Chondrocyte (in vitro differentiated cells): ENCODE measurements at regions not wholly inside any gene's neighbourhood (a gene's known extent, or its start where the extent isn't known, plus 50 kb on each side); places are given as distances from the start of the nearest gene placed in this dataset.

Experiments used
- DNase-seq: peaks from one replicate; pipeline ENCODE4 v3.0.0; 2021; ENCODE audit warnings: mixed read lengths, low spot score
- H3K27ac Mint-ChIP-seq: one replicate; pipeline ENCODE4 v1.8.0; 2021; ENCODE audit warnings: mild to moderate bottlenecking, moderate library complexity, mixed read lengths; ENCODE audit not compliant: unreplicated experiment
- H3K27me3 Mint-ChIP-seq: 2 replicates; pipeline ENCODE4 v1.8.0; 2021; ENCODE audit warnings: low read depth, mixed read lengths
- H3K36me3 Mint-ChIP-seq: 2 replicates; pipeline ENCODE4 v1.8.0; 2021; ENCODE audit warnings: low read depth, mixed read lengths
- H3K4me1 Mint-ChIP-seq: 2 replicates; pipeline ENCODE4 v1.8.0; 2021; ENCODE audit warnings: low read depth, mild to moderate bottlenecking, mixed read lengths
- H3K4me3 Mint-ChIP-seq: one replicate; pipeline ENCODE4 v1.8.0; 2021; ENCODE audit warnings: mild to moderate bottlenecking, moderate library complexity, mixed read lengths; ENCODE audit not compliant: unreplicated experiment
- H3K9me3 Mint-ChIP-seq: 2 replicates; pipeline ENCODE4 v1.8.0; 2021; ENCODE audit warnings: low read depth, mixed read lengths
- CTCF ChIP-seq: fragments of 200-600 bp; sonication (generic); IDR thresholded peaks from 2 replicates; pipeline ENCODE4 v1.5.0; 2021; ENCODE audit warnings: antibody characterized with exemption, mild to moderate bottlenecking, moderate library complexity

GRCh38 chr2:150351922-150352321 lies 135.5 kb downstream of the RND3 start:
- Mint-ChIP-seq H3K9me3 (no peaks in the 10 kb centered on the region), H3K27ac (no peak overlapping the region), H3K4me1 (no peaks in the 10 kb centered on the region), H3K27me3 (no peaks in the 10 kb centered on the region), H3K36me3 (no peaks in the 10 kb centered on the region), H3K4me3 (no peak overlapping the region)
- no peak for TF ChIP-seq CTCF
- no peak for DNase-seq

DNA sequence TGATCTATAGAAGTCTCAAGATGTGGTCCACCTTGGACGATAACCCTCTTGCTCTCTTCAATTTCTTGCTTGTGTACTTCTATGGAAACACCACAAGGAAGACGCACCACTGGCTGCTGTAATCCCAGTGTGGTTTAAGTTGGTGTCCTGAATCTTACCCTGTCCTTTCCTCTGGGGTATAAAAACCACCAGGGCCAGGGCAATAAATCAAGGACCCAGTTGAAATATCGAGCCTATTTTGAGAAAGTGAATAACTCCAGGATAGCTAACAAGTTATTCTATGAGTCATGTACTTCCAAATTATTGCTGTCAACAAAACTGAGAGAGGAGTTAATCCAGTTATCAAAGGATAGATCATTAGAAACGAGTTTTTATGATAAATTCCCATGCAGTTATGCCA lies 137.0 kb downstream of the RND3 start:
- Mint-ChIP-seq H3K9me3 (no peaks in the 10 kb centered on the region), H3K36me3 (no peaks in the 10 kb centered on the region), H3K4me3 (no peak overlapping the region), H3K27me3 (no peaks in the 10 kb centered on the region), H3K4me1 (no peaks in the 10 kb centered on the region), H3K27ac (no peak overlapping the region)
- DNase-seq = no peak
- no peak for TF ChIP-seq CTCF

DNA sequence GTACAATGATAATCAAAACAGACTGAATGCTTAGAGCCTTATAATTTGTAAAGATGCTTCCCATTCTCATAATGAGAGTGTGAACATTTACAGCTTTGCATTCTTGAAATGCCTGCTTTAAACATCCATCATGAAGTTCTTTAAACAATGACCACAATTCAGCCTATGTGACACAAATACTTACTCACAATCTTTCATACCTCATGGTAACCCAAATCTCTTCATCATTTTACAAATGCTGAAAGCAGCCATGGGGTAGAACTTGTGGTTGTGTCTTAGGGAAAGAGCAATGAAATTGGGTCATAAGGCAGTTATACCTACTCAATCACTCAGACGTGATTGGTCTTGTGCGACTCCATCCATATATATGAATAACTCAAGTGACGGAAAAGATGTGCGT lies 140.7 kb downstream of the RND3 start:
- no peak for TF ChIP-seq CTCF
- Mint-ChIP-seq H3K36me3 (no peaks in the 10 kb centered on the region), H3K9me3 (no peaks in the 10 kb centered on the region), H3K4me1 (no peaks in the 10 kb centered on the region), H3K4me3 (no peak overlapping the region), H3K27me3 (no peaks in the 10 kb centered on the region), H3K27ac (no peak overlapping the region)
- DNase-seq = no peak

- H3K36me3 Mint-ChIP-seq = no peaks in the 10 kb centered on the region
- no peak overlapping the region for H3K4me3 Mint-ChIP-seq
- TF ChIP-seq CTCF = no peak
- no peak overlapping the region for H3K27ac Mint-ChIP-seq
- H3K27me3 Mint-ChIP-seq = no peaks in the 10 kb centered on the region
- H3K4me1 Mint-ChIP-seq = peaks cover 3% of the 10 kb centered on the region
- H3K9me3 Mint-ChIP-seq = peaks cover 2% of the 10 kb centered on the region
- no peak for DNase-seq
Measured at GRCh38 chr2:150341982-150342680, 145.3 kb downstream of the RND3 start.

GRCh38 chr2:150339951-150340350 lies 147.5 kb downstream of the RND3 start:
- Mint-ChIP-seq H3K4me3 (no peak overlapping the region), H3K27ac (no peak overlapping the region), H3K36me3 (no peaks in the 10 kb centered on the region), H3K27me3 (no peaks in the 10 kb centered on the region), H3K4me1 (peaks cover 3% of the 10 kb centered on the region), H3K9me3 (peaks cover 2% of the 10 kb centered on the region)
- TF ChIP-seq CTCF = no peak
- DNase-seq = no peak
